ENCODE measurements at regions not wholly inside any gene's neighbourhood (a gene's known extent, or its start where the extent isn't known, plus 50 kb on each side); places are given as distances from the start of the nearest gene placed in this dataset.

DNA sequence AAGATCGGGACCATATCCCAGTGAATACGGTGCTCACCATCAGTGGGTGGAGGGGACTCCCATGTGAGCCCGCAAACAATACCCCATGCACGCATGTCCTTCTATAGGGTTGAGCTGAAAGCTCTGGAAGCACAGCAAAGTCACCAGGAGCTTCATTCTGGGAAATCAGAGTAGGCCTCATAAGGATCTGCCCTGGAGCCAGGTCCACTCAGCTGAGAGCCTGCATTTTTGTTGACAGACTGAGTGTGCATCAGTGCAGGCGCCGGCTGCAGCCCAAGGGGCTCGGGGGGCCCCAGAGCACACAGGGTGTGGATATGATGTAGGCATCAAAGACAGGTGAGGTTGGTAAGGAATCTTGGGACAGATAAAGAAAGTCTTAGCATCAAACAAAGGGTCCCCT, 79.8 kb upstream of the CD93 start:
- H3K4me3 ChIP-seq (ENCODE audit: low read depth, low read length): no peak overlapping the region
- CTCF ChIA-PET: no interaction called here
- no peak for DNase-seq (ENCODE audit: low read depth, low spot score)
- POLR2A ChIA-PET: no interaction called here
- TF ChIP-seq CTCF (IDR thresholded peaks at IDR 0.05; ENCODE audit: insufficient read depth, low read length, missing control alignments): no peak

DNA sequence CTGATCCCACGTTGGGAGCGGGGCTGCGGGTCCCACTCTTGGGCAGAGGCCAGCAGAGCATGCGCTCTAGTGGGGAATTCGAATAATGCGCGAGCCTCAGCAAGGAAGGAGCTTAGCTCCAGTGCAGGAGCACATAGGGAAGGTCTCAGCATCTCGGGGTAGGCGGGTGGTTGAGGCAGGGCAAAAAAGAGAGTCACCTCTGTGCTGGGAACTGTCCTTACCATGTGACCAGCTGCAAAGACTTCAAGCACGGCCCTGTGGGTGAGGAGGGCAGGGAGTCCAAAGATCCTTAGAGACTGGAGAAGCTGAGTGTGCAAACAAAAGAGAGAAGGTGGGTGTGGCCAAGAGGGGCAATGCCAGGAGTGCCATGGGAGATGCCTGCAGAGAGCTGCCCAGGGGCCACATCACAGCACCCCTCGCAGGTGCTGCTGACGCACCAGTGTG, 79.2 kb upstream of the CD93 start:
- ChIA-PET POLR2A (no interaction called here), CTCF (interaction anchor here (1.4 kb wide), 1 partner anchor 473 kb away, joined by 3 read pairs; no protein-coding TSS in a partner anchor)
- no peak for DNase-seq (ENCODE audit: low read depth, low spot score)
- no peak overlapping the region for H3K4me3 ChIP-seq (ENCODE audit: low read depth, low read length)
- no peak for TF ChIP-seq CTCF (IDR thresholded peaks at IDR 0.05; ENCODE audit: insufficient read depth, low read length, missing control alignments)

GRCh38 chr20:23164176-23164601, 78.1 kb upstream of the CD93 start:
- no peak for TF ChIP-seq CTCF (IDR thresholded peaks at IDR 0.05; ENCODE audit: insufficient read depth, low read length, missing control alignments)
- POLR2A ChIA-PET: no interaction called here
- H3K4me3 ChIP-seq (ENCODE audit: low read depth, low read length): no peak overlapping the region
- no peak for DNase-seq (ENCODE audit: low read depth, low spot score)
- CTCF ChIA-PET: interaction anchor here (0.7 to 1.4 kb wide), 3 partner anchors 12 to 472 kb away, joined by 3 to 4 read pairs (median 3); no protein-coding TSS in a partner anchor

- TF ChIP-seq CTCF (IDR thresholded peaks at IDR 0.05; ENCODE audit: insufficient read depth, low read length, missing control alignments): no peak
- DNase-seq (ENCODE audit: low read depth, low spot score): no peak
- ChIA-PET CTCF (interaction anchor here (0.7 to 1.4 kb wide), 3 partner anchors 11 to 472 kb away, joined by 3 to 4 read pairs (median 3); no protein-coding TSS in a partner anchor), POLR2A (no interaction called here)
- H3K4me3 ChIP-seq (ENCODE audit: low read depth, low read length): no peak overlapping the region
These were observed 77.4 kb upstream of the CD93 start for GRCh38 chr20:23163562-23163961.

DNA sequence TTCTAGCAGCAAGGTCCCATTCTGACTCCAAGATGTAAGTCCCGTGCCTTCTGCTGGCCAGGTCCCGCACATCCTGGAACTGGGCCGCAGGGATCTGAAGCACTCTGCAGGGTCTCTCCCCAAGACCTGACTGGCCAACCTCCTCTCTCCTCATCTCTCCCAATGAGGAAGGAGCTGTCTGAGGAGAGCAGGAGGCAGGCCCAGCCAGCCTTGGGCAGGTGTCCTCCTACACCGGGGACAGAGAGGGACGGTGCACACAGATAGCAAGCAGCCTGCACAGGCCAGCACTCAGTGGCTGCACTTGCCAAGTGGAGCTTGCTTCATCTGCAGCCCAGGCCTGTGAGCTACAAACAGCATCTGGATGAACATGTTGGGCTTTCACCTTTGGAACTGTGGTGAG, 76.8 kb upstream of the CD93 start:
- DNase-seq (ENCODE audit: low read depth, low spot score): no peak
- POLR2A ChIA-PET: no interaction called here
- CTCF ChIA-PET: no interaction called here

More for the DNA sequence above, 76.8 kb upstream of the CD93 start:
- no peak overlapping the region for H3K4me3 ChIP-seq (ENCODE audit: low read depth, low read length)
- no peak for TF ChIP-seq CTCF (IDR thresholded peaks at IDR 0.05; ENCODE audit: insufficient read depth, low read length, missing control alignments)
